Panc1 (cell line): ENCODE measurements at regions not wholly inside any gene's neighbourhood (a gene's known extent, or its start where the extent isn't known, plus 50 kb on each side); places are given as distances from the start of the nearest gene placed in this dataset.

Source experiments
- ATAC-seq: fragments of 200-7000 bp; cut with Tn5 transposase; 2 replicates; pipeline ENCODE4 v1.9.1; 2020; ENCODE audit warnings: mild to moderate bottlenecking, moderate library complexity
- BruUV-seq: library from RNA; stranded (reverse); fragments of 400-500 nt; replicated peaks from 2 replicates; lab custom pipeline; 2021; lab: Mats Ljungman, UMichigan
- CTCF ChIA-PET: fragments of 300-600 bp; sonication (Branson Sonifier 250); formaldehyde crosslinking; loops from one replicate; lab custom pipeline; 2022; ENCODE audit warnings: antibody characterized with exemption; lab: Charles Lee
- POLR2A ChIA-PET: fragments of 300-600 bp; sonication (Branson Sonifier 250); formaldehyde crosslinking; loops from one replicate; lab custom pipeline; 2022; ENCODE audit warnings: antibody characterized with exemption; lab: Charles Lee
- DNase-seq: peaks from one replicate; pipeline ENCODE4 v3.0.0-alpha.2; 2010; ENCODE audit warnings: low read depth, low spot score
- H3K27ac ChIP-seq: 2 replicates; pipeline ENCODE4 v1.5.1; 2011; ENCODE audit warnings: mild to moderate bottlenecking, low read length, inconsistent platforms
- H3K27me3 ChIP-seq: fragments of 200-500 bp; sonication (Bioruptor generic); 2 replicates; pipeline ENCODE4 v1.6.0; 2014; ENCODE audit warnings: low read length, inconsistent platforms; ENCODE audit not compliant: control insufficient read depth, insufficient read depth
- H3K36me3 ChIP-seq: fragments of 200-500 bp; sonication (Bioruptor generic); 2 replicates; pipeline ENCODE4 v1.5.1; 2014; ENCODE audit warnings: inconsistent platforms, mild to moderate bottlenecking, low read length, moderate library complexity; ENCODE audit not compliant: control insufficient read depth, insufficient read depth
- H3K4me1 ChIP-seq: 2 replicates; pipeline ENCODE4 v1.5.1; 2011; ENCODE audit warnings: inconsistent platforms, mild to moderate bottlenecking, low read length, moderate library complexity; ENCODE audit not compliant: control insufficient read depth, insufficient read depth
- H3K4me3 ChIP-seq, 2 experiments: 2 replicates each; pipeline ENCODE4 v1.5.1; 2011 to 2012; ENCODE audit warnings: low read depth in 2 of 2, low read length in 2 of 2, mild to moderate bottlenecking in 2 of 2, inconsistent platforms in 1 of 2, moderate library complexity in 1 of 2
- H3K9me3 ChIP-seq: fragments of 200-500 bp; sonication (Bioruptor generic); 2 replicates; pipeline ENCODE4 v1.5.1; 2014; ENCODE audit warnings: low read depth, mild to moderate bottlenecking, inconsistent platforms, low read length, moderate library complexity; ENCODE audit not compliant: control insufficient read depth, insufficient read depth
- POLR2AphosphoS5 ChIP-seq: IDR thresholded peaks from 2 replicates; pipeline ENCODE4 v1.6.1; 2012; ENCODE audit warnings: mild to moderate bottlenecking, low read depth, low read length, moderate library complexity
- SIN3A ChIP-seq: IDR thresholded peaks from 2 replicates; pipeline ENCODE4 v1.6.1; 2012; ENCODE audit warnings: low read depth, mild to moderate bottlenecking, low read length, moderate library complexity, borderline replicate concordance; ENCODE audit not compliant: insufficient read depth
- TCF7L2 ChIP-seq: IDR thresholded peaks from 2 replicates; pipeline ENCODE4 v1.6.1; 2011; ENCODE audit warnings: mild to moderate bottlenecking, low read depth, low read length, inconsistent platforms
- in situ Hi-C: cut with HindIII; loops from 2 replicates; pipeline ENCODE4 v1.10.0; 2016; ENCODE audit warnings: low sequenced_read_pairs, low pct_unique_long_range_greater_than_20kb
- intact Hi-C: fragments of 100-400 bp; cut with micrococcal nuclease; formaldehyde crosslinking; loops from one replicate; pipeline ENCODE4 v1.10.0; 2022; ENCODE audit not compliant: unreplicated experiment
- TF ChIP-seq, protein P1 (sequence below), 2 experiments: IDR thresholded peaks; 2 replicates each; pipeline ENCODE4 v1.6.1; 2011 to 2012; ENCODE audit warnings: low read depth in 2 of 2, control low read depth in 1 of 2, low read length in 1 of 2, mild to moderate bottlenecking in 1 of 2, moderate library complexity in 1 of 2; ENCODE audit not compliant: insufficient read depth in 1 of 2
- TF ChIP-seq, protein P2 (sequence below): fragments of 450-650 bp; IDR thresholded peaks from 2 replicates; pipeline ENCODE4 v1.5.1; 2017; ENCODE audit warnings: mild to moderate bottlenecking

DNA sequence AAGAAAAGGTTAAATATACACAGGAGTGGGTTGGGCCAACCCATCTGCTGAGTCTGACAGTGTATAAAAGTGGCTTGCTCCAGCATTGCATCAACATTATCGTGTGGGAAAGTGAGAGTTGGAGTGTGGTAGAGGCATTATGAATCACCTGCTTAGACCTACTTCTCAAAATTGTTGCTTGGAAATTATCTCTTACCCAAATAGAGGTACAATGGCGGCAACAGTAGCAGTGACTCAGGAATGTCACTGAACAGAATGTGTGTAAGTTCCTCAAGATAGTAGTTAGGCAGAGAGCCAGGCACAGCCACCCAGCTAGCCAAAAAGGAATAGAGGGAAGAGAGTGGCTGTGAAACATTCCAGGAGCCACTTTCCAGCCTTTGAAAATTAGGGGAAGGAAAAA is 616.0 kb downstream of the NUP35 start:
- no peak overlapping the region for H3K27ac ChIP-seq
- no peaks in the 10 kb centered on the region for H3K27me3 ChIP-seq
- no peaks in the 10 kb centered on the region for H3K4me1 ChIP-seq
- H3K36me3 ChIP-seq: no peaks in the 10 kb centered on the region
- ATAC-seq (no peak), DNase-seq (no peak)
- no peak overlapping the region for H3K4me3 ChIP-seq
- in situ Hi-C loops (no loop called here), intact Hi-C loops (no loop called here)
- no peaks in the 10 kb centered on the region for H3K9me3 ChIP-seq
- ChIA-PET CTCF (no interaction called here), POLR2A (no interaction called here)
- BruUV-seq: no TSS peak
- no peak for TF ChIP-seq POLR2AphosphoS5
- TF ChIP-seq TCF7L2: no peak
- TF ChIP-seq SIN3A: no peak
- TF ChIP-seq, protein P1, sequence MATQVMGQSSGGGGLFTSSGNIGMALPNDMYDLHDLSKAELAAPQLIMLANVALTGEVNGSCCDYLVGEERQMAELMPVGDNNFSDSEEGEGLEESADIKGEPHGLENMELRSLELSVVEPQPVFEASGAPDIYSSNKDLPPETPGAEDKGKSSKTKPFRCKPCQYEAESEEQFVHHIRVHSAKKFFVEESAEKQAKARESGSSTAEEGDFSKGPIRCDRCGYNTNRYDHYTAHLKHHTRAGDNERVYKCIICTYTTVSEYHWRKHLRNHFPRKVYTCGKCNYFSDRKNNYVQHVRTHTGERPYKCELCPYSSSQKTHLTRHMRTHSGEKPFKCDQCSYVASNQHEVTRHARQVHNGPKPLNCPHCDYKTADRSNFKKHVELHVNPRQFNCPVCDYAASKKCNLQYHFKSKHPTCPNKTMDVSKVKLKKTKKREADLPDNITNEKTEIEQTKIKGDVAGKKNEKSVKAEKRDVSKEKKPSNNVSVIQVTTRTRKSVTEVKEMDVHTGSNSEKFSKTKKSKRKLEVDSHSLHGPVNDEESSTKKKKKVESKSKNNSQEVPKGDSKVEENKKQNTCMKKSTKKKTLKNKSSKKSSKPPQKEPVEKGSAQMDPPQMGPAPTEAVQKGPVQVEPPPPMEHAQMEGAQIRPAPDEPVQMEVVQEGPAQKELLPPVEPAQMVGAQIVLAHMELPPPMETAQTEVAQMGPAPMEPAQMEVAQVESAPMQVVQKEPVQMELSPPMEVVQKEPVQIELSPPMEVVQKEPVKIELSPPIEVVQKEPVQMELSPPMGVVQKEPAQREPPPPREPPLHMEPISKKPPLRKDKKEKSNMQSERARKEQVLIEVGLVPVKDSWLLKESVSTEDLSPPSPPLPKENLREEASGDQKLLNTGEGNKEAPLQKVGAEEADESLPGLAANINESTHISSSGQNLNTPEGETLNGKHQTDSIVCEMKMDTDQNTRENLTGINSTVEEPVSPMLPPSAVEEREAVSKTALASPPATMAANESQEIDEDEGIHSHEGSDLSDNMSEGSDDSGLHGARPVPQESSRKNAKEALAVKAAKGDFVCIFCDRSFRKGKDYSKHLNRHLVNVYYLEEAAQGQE (IDR thresholded peaks at IDR 0.05; ENCODE audit: insufficient read depth in 1 of 2, low read depth in 2 of 2, low read length in 1 of 2): no peak
- TF ChIP-seq, protein P2, sequence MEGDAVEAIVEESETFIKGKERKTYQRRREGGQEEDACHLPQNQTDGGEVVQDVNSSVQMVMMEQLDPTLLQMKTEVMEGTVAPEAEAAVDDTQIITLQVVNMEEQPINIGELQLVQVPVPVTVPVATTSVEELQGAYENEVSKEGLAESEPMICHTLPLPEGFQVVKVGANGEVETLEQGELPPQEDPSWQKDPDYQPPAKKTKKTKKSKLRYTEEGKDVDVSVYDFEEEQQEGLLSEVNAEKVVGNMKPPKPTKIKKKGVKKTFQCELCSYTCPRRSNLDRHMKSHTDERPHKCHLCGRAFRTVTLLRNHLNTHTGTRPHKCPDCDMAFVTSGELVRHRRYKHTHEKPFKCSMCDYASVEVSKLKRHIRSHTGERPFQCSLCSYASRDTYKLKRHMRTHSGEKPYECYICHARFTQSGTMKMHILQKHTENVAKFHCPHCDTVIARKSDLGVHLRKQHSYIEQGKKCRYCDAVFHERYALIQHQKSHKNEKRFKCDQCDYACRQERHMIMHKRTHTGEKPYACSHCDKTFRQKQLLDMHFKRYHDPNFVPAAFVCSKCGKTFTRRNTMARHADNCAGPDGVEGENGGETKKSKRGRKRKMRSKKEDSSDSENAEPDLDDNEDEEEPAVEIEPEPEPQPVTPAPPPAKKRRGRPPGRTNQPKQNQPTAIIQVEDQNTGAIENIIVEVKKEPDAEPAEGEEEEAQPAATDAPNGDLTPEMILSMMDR: no peak

DNA sequence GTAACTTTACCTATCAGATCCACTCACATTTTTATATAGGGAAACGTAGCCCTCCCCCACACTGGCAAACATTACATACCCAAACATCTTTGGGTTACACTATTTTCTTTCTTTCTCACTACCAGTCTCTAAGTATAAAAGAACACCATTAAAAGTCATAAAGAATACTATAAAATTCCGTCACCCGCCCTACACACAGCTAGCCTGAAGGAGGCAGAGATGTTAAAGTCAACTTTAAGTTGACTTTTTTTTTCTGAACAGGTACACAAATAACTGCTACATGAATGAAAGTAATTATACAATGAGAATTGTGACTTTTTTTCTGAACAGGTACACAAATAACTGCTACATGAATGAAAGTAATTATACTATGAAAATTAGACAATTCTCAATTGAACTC is 628.3 kb downstream of the NUP35 start:
- Histone ChIP-seq H3K4me1 (no peaks in the 10 kb centered on the region), H3K36me3 (no peaks in the 10 kb centered on the region), H3K27ac (no peak overlapping the region), H3K27me3 (no peaks in the 10 kb centered on the region), H3K9me3 (no peaks in the 10 kb centered on the region), H3K4me3 (no peak overlapping the region)
- ChIA-PET CTCF (no interaction called here), POLR2A (no interaction called here)
- DNase-seq: no peak
- TF ChIP-seq, protein P1 (IDR thresholded peaks at IDR 0.05; ENCODE audit: insufficient read depth in 1 of 2, low read depth in 2 of 2, low read length in 1 of 2): no peak
- TF ChIP-seq, protein P2: no peak
- TF ChIP-seq TCF7L2: no peak
- no peak for TF ChIP-seq SIN3A
- TF ChIP-seq POLR2AphosphoS5: no peak
- intact Hi-C loops (no loop called here), in situ Hi-C loops (no loop called here)
- ATAC-seq: no peak
- no TSS peak for BruUV-seq
